Cardiac muscle cell (in vitro differentiated cells and primary cell): ENCODE measurements at regions not wholly inside any gene's neighbourhood (a gene's known extent, or its start where the extent isn't known, plus 50 kb on each side); places are given as distances from the start of the nearest gene placed in this dataset.
A peak's percentile ranks its signal among the peaks of the same experiment; 100 is the strongest.

Experiments used
- DNase-seq, 2 donors: peaks; one replicate each; pipeline versions ENCODE4 v3.0.0 to v3.0.0-alpha.2; 2010 to 2017; ENCODE audit warnings: low read depth in 1 of 2, low spot score in 1 of 2
- H3K27ac ChIP-seq: fragments of 200-600 bp; sonication (generic); 2 replicates; pipeline ENCODE4 v1.5.1; 2016
- H3K27me3 ChIP-seq: fragments of 200-600 bp; sonication (generic); 2 replicates; pipeline ENCODE4 v1.6.0; 2016; ENCODE audit warnings: control low read depth
- H3K36me3 ChIP-seq: fragments of 200-600 bp; sonication (generic); 2 replicates; pipeline ENCODE4 v1.5.1; 2016; ENCODE audit warnings: control low read depth
- H3K4me1 ChIP-seq: fragments of 200-600 bp; sonication (generic); 2 replicates; pipeline ENCODE4 v1.8.1; 2017; ENCODE audit warnings: low read depth, mild to moderate bottlenecking, mixed run types
- H3K4me3 ChIP-seq: fragments of 200-600 bp; sonication (generic); 2 replicates; pipeline ENCODE4 v1.5.1; 2016; ENCODE audit warnings: mild to moderate bottlenecking
- H3K9me3 ChIP-seq: fragments of 200-600 bp; sonication (generic); 2 replicates; pipeline ENCODE4 v1.5.1; 2017; ENCODE audit warnings: low read depth, mild to moderate bottlenecking, control low read depth
- TF ChIP-seq, protein P1 (sequence below): IDR thresholded peaks from 2 replicates; pipeline ENCODE4 v1.5.1; 2012; ENCODE audit warnings: low read depth, mild to moderate bottlenecking, low read length

DNA sequence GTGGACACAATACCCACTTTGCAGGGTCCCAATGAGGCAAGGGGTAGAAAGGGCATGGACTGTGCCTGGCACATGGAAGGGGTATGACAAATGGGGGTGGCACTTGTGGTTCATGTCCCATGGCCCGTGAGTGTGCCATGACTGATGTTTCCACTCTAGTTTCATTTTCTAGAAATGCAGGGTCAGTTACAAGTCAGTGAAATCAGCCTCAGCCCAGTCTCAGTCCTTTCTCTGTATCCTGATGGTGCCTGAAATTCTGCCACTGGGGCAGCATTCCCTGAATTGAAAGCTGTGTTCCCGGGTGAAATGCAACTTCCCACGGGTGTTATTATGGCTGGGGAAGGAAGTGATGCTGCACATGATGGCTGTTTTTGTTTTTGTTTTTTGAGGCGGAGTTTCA is 110.8 kb upstream of the ZBTB40 start:
- Histone ChIP-seq H3K27ac (no peak overlapping the region), H3K36me3 (no peaks in the 10 kb centered on the region), H3K4me3 (no peak overlapping the region), H3K27me3 (peaks cover 44% of the 10 kb centered on the region), H3K4me1 (no peaks in the 10 kb centered on the region), H3K9me3 (no peaks in the 10 kb centered on the region)
- TF ChIP-seq, protein P1, sequence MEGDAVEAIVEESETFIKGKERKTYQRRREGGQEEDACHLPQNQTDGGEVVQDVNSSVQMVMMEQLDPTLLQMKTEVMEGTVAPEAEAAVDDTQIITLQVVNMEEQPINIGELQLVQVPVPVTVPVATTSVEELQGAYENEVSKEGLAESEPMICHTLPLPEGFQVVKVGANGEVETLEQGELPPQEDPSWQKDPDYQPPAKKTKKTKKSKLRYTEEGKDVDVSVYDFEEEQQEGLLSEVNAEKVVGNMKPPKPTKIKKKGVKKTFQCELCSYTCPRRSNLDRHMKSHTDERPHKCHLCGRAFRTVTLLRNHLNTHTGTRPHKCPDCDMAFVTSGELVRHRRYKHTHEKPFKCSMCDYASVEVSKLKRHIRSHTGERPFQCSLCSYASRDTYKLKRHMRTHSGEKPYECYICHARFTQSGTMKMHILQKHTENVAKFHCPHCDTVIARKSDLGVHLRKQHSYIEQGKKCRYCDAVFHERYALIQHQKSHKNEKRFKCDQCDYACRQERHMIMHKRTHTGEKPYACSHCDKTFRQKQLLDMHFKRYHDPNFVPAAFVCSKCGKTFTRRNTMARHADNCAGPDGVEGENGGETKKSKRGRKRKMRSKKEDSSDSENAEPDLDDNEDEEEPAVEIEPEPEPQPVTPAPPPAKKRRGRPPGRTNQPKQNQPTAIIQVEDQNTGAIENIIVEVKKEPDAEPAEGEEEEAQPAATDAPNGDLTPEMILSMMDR, result no peak
- no peak for DNase-seq

DNA sequence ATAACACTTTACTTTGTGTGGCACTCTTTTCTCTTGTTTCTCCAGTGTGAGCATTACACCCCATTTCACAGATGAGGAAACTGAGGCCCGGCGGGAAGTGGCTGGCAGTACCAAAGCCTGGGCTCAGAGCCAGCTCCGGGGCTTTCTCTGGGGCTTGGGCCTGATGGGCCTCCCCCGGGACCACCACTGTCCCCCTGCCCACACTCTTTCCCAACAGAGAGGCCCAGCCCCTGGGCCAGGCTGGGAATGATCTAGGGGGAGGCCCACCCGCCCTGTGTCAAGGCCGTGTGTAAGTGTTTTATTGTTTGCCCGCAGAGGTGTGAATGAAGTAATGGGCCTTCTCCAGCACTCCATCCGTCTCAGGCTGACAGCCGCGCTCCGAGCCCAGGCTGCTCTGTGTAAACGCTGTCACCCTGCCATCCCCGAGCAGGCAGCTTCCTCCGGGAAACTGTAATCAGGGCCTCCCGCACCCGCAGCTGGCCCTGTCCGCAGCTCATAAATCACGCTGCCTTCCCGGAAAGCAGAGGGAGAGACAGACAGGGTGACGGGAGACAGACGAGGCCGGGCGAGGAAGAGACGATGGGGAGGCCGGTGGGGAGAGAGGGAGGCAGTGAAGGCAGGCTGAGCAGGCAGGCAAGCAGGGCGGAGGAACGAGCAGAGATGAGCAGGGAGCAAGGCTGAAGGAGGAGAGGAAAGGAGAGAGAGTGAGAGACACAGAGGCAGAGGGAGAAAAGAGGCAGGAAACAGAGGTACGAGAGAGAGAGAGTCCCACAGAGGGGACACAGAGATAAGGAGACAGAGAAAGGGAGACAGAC is 109.7 kb upstream of the ZBTB40 start:
- Histone ChIP-seq H3K9me3 (no peaks in the 10 kb centered on the region), H3K27ac (no peak overlapping the region), H3K36me3 (no peaks in the 10 kb centered on the region), H3K4me1 (no peaks in the 10 kb centered on the region), H3K27me3 (peaks cover 52% of the 10 kb centered on the region), H3K4me3 (no peak overlapping the region)
- TF ChIP-seq, protein P1, result no peak
- peak; percentile 72 to 79 for DNase-seq

DNA sequence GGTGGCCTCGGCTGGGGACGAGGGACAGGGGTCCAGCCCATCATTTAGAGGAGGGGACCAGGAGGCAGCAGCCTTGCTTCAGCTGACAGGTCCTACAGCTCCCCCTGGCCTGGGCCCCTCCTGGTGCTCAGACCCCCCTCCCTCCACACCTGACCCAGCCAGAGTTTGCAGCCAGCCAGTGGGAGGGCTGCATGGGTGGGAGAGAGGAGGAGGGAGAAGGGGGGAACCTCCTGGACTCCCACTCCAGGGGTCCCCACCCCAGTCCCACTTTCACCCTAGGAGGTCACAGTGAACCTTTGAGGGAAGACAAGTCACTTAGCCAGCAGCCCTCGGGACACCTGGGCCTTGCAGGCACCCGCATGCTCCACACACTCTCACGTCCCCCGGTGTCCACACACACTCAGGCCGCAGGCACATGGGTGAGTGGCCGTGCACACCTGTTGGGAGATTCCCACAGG is 108.9 kb upstream of the ZBTB40 start:
- Histone ChIP-seq H3K4me3 (no peak overlapping the region), H3K36me3 (no peaks in the 10 kb centered on the region), H3K4me1 (no peaks in the 10 kb centered on the region), H3K27ac (no peak overlapping the region), H3K27me3 (peaks cover 51% of the 10 kb centered on the region), H3K9me3 (no peaks in the 10 kb centered on the region)
- TF ChIP-seq, protein P1, result no peak
- no peak for DNase-seq

DNA sequence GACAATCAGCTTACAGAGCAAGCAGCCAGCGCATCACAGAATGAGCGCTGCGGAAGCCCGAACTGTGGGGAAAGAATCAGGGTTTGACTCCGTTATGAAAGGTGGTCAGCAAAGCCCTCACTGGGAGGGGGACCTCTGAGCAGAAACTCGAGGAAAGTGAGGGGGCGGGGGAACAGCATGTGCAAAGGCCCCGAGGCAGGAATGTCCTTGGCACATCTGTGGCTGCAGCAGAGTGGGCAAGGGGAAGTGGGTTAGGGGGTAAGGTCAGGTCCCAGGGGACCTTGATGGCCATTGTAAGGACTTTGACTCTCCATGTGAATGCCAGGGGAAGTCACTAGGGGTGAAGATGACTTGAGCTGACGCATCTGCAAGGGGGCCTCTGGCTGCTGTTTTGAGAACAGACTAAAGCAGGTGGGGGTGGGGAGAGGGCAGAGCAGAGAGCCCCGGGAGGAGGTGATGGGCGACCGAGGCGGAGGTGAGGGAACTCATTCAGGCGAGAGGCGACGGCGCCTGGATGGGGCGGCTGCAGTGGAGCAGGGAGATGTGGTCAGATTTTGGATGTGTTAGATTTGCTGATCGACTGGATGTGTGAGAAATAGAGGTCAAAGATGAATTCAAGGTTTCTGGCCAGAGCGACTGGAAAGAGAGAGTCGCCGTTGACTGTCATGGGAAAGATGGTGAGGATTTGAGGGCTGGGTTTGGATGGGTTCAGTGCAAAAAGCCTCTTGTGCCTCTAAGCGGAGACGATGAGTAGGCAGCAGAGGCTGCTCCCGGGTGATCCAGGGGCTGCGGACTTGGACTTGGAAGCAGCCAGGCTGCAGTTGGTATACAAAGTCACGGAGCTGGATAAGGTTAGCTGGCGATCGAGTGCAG is 108.0 kb upstream of the ZBTB40 start:
- no peak for DNase-seq
- Histone ChIP-seq H3K4me1 (no peaks in the 10 kb centered on the region), H3K4me3 (no peak overlapping the region), H3K27ac (no peak overlapping the region), H3K27me3 (peaks cover 52% of the 10 kb centered on the region), H3K9me3 (no peaks in the 10 kb centered on the region), H3K36me3 (no peaks in the 10 kb centered on the region)
- TF ChIP-seq, protein P1, result no peak

DNA sequence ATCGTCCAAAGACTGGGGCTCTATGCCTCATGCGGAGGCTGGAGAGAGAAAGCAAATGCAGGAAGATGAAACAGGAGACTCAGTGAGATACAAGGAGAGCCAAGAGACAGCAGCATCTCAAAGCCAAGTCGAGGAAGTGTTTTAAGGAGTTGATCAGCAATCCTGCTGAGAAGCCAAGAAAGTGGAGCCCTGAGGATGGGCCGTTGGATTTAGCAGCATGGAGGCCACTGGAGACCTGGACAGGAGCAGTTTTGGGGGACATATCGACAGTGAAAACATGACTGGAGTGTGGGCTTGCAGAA is 107.4 kb upstream of the ZBTB40 start:
- Histone ChIP-seq H3K27me3 (peaks cover 52% of the 10 kb centered on the region), H3K4me1 (no peaks in the 10 kb centered on the region), H3K36me3 (no peaks in the 10 kb centered on the region), H3K9me3 (no peaks in the 10 kb centered on the region), H3K4me3 (no peak overlapping the region), H3K27ac (no peak overlapping the region)
- TF ChIP-seq, protein P1, result no peak
- DNase-seq, result no peak
